Thymus (tissue), 11 donors: ENCODE measurements at regions not wholly inside any gene's neighbourhood (a gene's known extent, or its start where the extent isn't known, plus 50 kb on each side); places are given as distances from the start of the nearest gene placed in this dataset.

Source experiments
- DNase-seq, 9 donors: peaks; one replicate each; pipeline ENCODE4 v3.0.0-alpha.2; 2013; ENCODE audit warnings: low spot score in 9 of 9, low read depth in 6 of 9, missing footprints in 1 of 9
- H3K27ac ChIP-seq, 2 donors: one replicate each; pipeline ENCODE4 v1.5.1; 2013; ENCODE audit warnings: control low read depth in 1 of 2, low read depth in 1 of 2, low read length in 1 of 2, mild to moderate bottlenecking in 1 of 2, moderate library complexity in 1 of 2
- H3K27me3 ChIP-seq, 2 donors: one replicate each; pipeline ENCODE4 v1.5.1; 2013; ENCODE audit warnings: low read length in 1 of 2; ENCODE audit not compliant: control insufficient read depth in 2 of 2, insufficient read depth in 1 of 2
- H3K36me3 ChIP-seq, 2 donors: one replicate each; pipeline ENCODE4 v1.5.1; 2013; ENCODE audit warnings: low read length in 1 of 2, mild to moderate bottlenecking in 1 of 2, moderate library complexity in 1 of 2; ENCODE audit not compliant: control insufficient read depth in 2 of 2, insufficient read depth in 2 of 2
- H3K4me1 ChIP-seq, 2 donors: one replicate each; pipeline ENCODE4 v1.5.1; 2013; ENCODE audit warnings: low read length in 2 of 2; ENCODE audit not compliant: control insufficient read depth in 2 of 2, insufficient read depth in 2 of 2
- H3K4me3 ChIP-seq, 2 donors: one replicate each; pipeline ENCODE4 v1.5.1; 2013; ENCODE audit warnings: low read length in 2 of 2, control low read depth in 1 of 2, mild to moderate bottlenecking in 1 of 2
- H3K9me3 ChIP-seq, 2 donors: one replicate each; pipeline ENCODE4 v1.5.1; 2013; ENCODE audit warnings: low read length in 1 of 2, mild to moderate bottlenecking in 1 of 2; ENCODE audit not compliant: control insufficient read depth in 2 of 2, insufficient read depth in 1 of 2
- WGBS: extraction: QIAGEN DNeasy Blood & Tissue Kit; methylation state at CpG from one replicate; pipeline ENCODE4 v1.1.7; 2013; 5-methylcytosine and 5-hydroxymethylcytosine counted together
- donor health status: healthy.

GRCh38 chr1:229028987-229029878, 241.7 kb upstream of the RAB4A start:
- H3K9me3 ChIP-seq = no peaks in the 10 kb centered on the region
- H3K36me3 ChIP-seq = no peaks in the 10 kb centered on the region
- H3K4me1 ChIP-seq = peaks cover 13 to 84% of the 10 kb centered on the region in 2 donors
- H3K27me3 ChIP-seq = no peaks in the 10 kb centered on the region
- no peak for DNase-seq
- no peak overlapping the region for H3K27ac ChIP-seq
- H3K4me3 ChIP-seq = no peak overlapping the region
- WGBS = 89% methylated on average over 10 of the region's 10 CpGs

- Histone ChIP-seq H3K4me3 (no peak overlapping the region), H3K27me3 (no peaks in the 10 kb centered on the region), H3K27ac (no peak overlapping the region), H3K36me3 (no peaks in the 10 kb centered on the region), H3K4me1 (peaks cover 13 to 78% of the 10 kb centered on the region in 2 donors), H3K9me3 (no peaks in the 10 kb centered on the region)
- 100% methylated on average over 1 of the region's 1 CpG for WGBS
- DNase-seq = no peak
Measured at GRCh38 chr1:229029879-229030235, 241.1 kb upstream of the RAB4A start.

GRCh38 chr1:229030630-229031029, 240.3 kb upstream of the RAB4A start:
- Histone ChIP-seq H3K4me3 (no peak overlapping the region), H3K27me3 (no peaks in the 10 kb centered on the region), H3K36me3 (no peaks in the 10 kb centered on the region), H3K4me1 (peaks cover 10 to 74% of the 10 kb centered on the region in 2 donors), H3K27ac (no peak overlapping the region), H3K9me3 (no peaks in the 10 kb centered on the region)
- no peak for DNase-seq
- 88% methylated on average over 3 of the region's 3 CpGs for WGBS

- Histone ChIP-seq H3K4me1 (peaks cover 9 to 74% of the 10 kb centered on the region in 2 donors), H3K36me3 (no peaks in the 10 kb centered on the region), H3K9me3 (no peaks in the 10 kb centered on the region), H3K27ac (no peak overlapping the region), H3K4me3 (no peak overlapping the region), H3K27me3 (no peaks in the 10 kb centered on the region)
- WGBS = 75% methylated on average over 10 of the region's 10 CpGs
- DNase-seq = no peak
Measured at GRCh38 chr1:229031061-229031460, 239.8 kb upstream of the RAB4A start.

GRCh38 chr1:229031481-229032341, 239.2 kb upstream of the RAB4A start:
- H3K27me3 ChIP-seq = no peaks in the 10 kb centered on the region
- H3K27ac ChIP-seq = no peak overlapping the region
- DNase-seq = no peak
- no peak overlapping the region for H3K4me3 ChIP-seq
- peaks cover 9 to 73% of the 10 kb centered on the region in 2 donors for H3K4me1 ChIP-seq
- H3K9me3 ChIP-seq = no peaks in the 10 kb centered on the region
- H3K36me3 ChIP-seq = no peaks in the 10 kb centered on the region
- 96% methylated on average over 12 of the region's 12 CpGs for WGBS

GRCh38 chr1:229032375-229032774, 238.5 kb upstream of the RAB4A start:
- Histone ChIP-seq H3K27me3 (no peaks in the 10 kb centered on the region), H3K4me3 (no peak overlapping the region), H3K9me3 (no peaks in the 10 kb centered on the region), H3K36me3 (no peaks in the 10 kb centered on the region), H3K4me1 (peaks cover 4 to 68% of the 10 kb centered on the region in 2 donors), H3K27ac (no peak overlapping the region)
- no peak for DNase-seq
- WGBS = 100% methylated on average over 1 of the region's 1 CpG

GRCh38 chr1:229033480-229033879, 237.4 kb upstream of the RAB4A start:
- Histone ChIP-seq H3K27me3 (no peaks in the 10 kb centered on the region), H3K4me3 (no peak overlapping the region), H3K36me3 (no peaks in the 10 kb centered on the region), H3K4me1 (peaks cover 0 to 57% of the 10 kb centered on the region in 2 donors), H3K9me3 (no peaks in the 10 kb centered on the region), H3K27ac (no peak overlapping the region)
- WGBS = 96% methylated on average over 4 of the region's 4 CpGs
- no peak for DNase-seq

GRCh38 chr1:229034342-229034741, 236.6 kb upstream of the RAB4A start:
- H3K27ac ChIP-seq = no peak overlapping the region
- H3K4me3 ChIP-seq = no peak overlapping the region
- 91% methylated on average over 3 of the region's 3 CpGs for WGBS
- peaks cover 0 to 49% of the 10 kb centered on the region in 2 donors for H3K4me1 ChIP-seq
- no peaks in the 10 kb centered on the region for H3K36me3 ChIP-seq
- no peaks in the 10 kb centered on the region for H3K27me3 ChIP-seq
- H3K9me3 ChIP-seq = no peaks in the 10 kb centered on the region
- no peak for DNase-seq
